ENCODE measurements at regions not wholly inside any gene's neighbourhood (a gene's known extent, or its start where the extent isn't known, plus 50 kb on each side); places are given as distances from the start of the nearest gene placed in this dataset.

DNA sequence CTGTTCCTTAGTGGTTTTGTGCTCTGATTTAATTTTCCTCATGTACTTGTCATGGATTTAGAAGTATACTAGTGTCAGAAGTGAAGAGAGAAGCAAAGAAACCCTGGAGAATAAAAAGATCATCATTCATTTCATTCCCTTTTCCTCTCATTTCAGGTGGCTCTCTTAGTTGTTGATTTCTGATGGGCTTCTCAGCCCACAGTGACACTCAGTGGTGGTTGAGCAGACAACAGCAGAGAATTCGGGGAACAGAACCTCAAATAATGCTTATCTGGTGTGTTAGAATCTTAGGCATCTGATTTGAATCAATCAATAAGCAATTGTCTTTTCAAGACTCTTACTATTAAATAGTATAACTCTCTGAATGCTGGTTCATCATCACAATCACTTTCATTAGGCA is 1289.4 kb downstream of the FAM181B start:
- no peak overlapping the region for H3K4me3 Mint-ChIP-seq
- Histone ChIP-seq H3K23me2 (ENCODE audit: insufficient read length, low read depth, low read length, poor library complexity, severe bottlenecking) (no peaks in the 10 kb centered on the region), H4K91ac (ENCODE audit: insufficient read length, low read depth, low read length) (no peak overlapping the region), H3K27me3 (ENCODE audit: insufficient read depth, low read length) (no peaks in the 10 kb centered on the region), H3K79me1 (ENCODE audit: insufficient read depth, low read depth, low read length, poor library complexity, severe bottlenecking) (no peaks in the 10 kb centered on the region), H3K79me2 (ENCODE audit: insufficient read depth, low read length) (no peaks in the 10 kb centered on the region), H2AK5ac (ENCODE audit: insufficient read length, low read length) (no peak overlapping the region), H2BK20ac (ENCODE audit: low read depth, low read length, poor library complexity, severe bottlenecking) (no peak overlapping the region), H2AFZ (ENCODE audit: low read length) (no peak overlapping the region), H2BK120ac (ENCODE audit: low read depth, low read length, poor library complexity, severe bottlenecking) (no peak overlapping the region), H3K4me2 (ENCODE audit: insufficient read depth, insufficient read length, low read length) (no peak overlapping the region), H3K18ac (ENCODE audit: insufficient read length, low read depth, low read length) (no peak overlapping the region), H3K9ac (ENCODE audit: extremely low read depth, insufficient read length, low read length) (no peak overlapping the region), H2BK5ac (ENCODE audit: insufficient read length, low read length) (no peak overlapping the region), H4K8ac (replicated peaks; ENCODE audit: insufficient read length, low read depth, low read length) (no peak overlapping the region), H2BK12ac (ENCODE audit: insufficient read length, low read depth, low read length) (no peak overlapping the region), H2BK15ac (ENCODE audit: low read depth, low read length) (no peak overlapping the region), H3K9me3 (ENCODE audit: control insufficient read depth, low read depth, low read length) (no peaks in the 10 kb centered on the region), H3K4me1 (ENCODE audit: insufficient read depth, low read length) (no peaks in the 10 kb centered on the region), H3K14ac (ENCODE audit: insufficient read depth, low read length) (no peak overlapping the region), H3K4ac (ENCODE audit: low read depth, low read length) (no peak overlapping the region), H3T11ph (ENCODE audit: low read length) (no peak overlapping the region), H4K20me1 (ENCODE audit: control insufficient read depth, insufficient read depth, insufficient read length) (no peaks in the 10 kb centered on the region), H3K23ac (ENCODE audit: insufficient read length, low read depth, low read length) (no peak overlapping the region), H4K5ac (ENCODE audit: insufficient read length, low read depth, low read length) (no peak overlapping the region), H3K56ac (ENCODE audit: insufficient read length, low read depth, low read length) (no peak overlapping the region), H3K27ac (ENCODE audit: insufficient read length, low read depth, low read length) (no peak overlapping the region)
- H3K9me3 Mint-ChIP-seq, result peaks cover 7 to 8% of the 10 kb centered on the region in 2 experiments; a peak in 4 of 5 replicates
- TF ChIP-seq, protein P1, sequence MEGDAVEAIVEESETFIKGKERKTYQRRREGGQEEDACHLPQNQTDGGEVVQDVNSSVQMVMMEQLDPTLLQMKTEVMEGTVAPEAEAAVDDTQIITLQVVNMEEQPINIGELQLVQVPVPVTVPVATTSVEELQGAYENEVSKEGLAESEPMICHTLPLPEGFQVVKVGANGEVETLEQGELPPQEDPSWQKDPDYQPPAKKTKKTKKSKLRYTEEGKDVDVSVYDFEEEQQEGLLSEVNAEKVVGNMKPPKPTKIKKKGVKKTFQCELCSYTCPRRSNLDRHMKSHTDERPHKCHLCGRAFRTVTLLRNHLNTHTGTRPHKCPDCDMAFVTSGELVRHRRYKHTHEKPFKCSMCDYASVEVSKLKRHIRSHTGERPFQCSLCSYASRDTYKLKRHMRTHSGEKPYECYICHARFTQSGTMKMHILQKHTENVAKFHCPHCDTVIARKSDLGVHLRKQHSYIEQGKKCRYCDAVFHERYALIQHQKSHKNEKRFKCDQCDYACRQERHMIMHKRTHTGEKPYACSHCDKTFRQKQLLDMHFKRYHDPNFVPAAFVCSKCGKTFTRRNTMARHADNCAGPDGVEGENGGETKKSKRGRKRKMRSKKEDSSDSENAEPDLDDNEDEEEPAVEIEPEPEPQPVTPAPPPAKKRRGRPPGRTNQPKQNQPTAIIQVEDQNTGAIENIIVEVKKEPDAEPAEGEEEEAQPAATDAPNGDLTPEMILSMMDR (conservative IDR thresholded peaks at IDR 0.05), result peak; percentile 64
- no peak overlapping the region for H3K27ac Mint-ChIP-seq
- H3K4me1 Mint-ChIP-seq, result no peaks in the 10 kb centered on the region; a peak in 1 of 4 replicates
- peaks cover 0 to 6% (median 2%) of the 10 kb centered on the region in 3 experiments; a peak in 3 of 7 replicates for H3K36me3 Mint-ChIP-seq (ENCODE audit: insufficient read depth in 1 of 3, low read depth in 3 of 3)
- H3K27me3 Mint-ChIP-seq (ENCODE audit: low read depth), result no peaks in the 10 kb centered on the region
- DNase-seq, result no peak
- WGBS (ENCODE audit: extremely low coverage, insufficient read length, low lambda C conversion rate), result no CpG with 5 or more reads among the region's 1 CpG

Measured in H9 (cell line).